Stimulated activated CD4-positive, alpha-beta T cell treated with anti-CD3 and anti-CD28 coated beads, Interleukin-2, amount 100 ng/mL, for 24 hours (primary cell): ENCODE measurements at regions not wholly inside any gene's neighbourhood (a gene's known extent, or its start where the extent isn't known, plus 50 kb on each side); places are given as distances from the start of the nearest gene placed in this dataset.
"Not testable (repeated sequence)": the region's sequence is repeated elsewhere in the genome, so short reads cannot be mapped to it uniquely, and the experiment has no call there.

Source experiments
- DNase-seq, 2 donors: peaks; one replicate each; pipeline ENCODE4 v3.0.0-alpha.2; 2020

DNA sequence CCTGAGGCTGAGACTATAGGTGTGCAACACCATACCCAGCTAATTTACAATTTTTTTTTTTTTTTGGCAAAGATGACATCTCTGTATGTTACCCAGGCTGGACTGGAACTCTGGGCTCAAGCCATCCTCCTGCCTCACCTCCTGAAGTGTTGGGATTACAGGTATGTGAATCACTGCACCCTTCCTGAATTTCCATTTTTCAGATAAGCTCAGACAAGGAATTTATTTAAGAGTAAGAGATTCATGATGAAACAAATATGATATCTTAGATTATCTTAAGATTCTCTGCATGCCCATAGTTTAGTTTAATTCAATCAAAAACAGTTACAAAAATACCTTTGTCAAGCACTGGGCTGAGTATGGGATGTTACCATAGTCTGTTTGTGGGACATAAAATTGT lies 128.4 kb upstream of the BASP1 start:
- DNase-seq, result no peak

DNA sequence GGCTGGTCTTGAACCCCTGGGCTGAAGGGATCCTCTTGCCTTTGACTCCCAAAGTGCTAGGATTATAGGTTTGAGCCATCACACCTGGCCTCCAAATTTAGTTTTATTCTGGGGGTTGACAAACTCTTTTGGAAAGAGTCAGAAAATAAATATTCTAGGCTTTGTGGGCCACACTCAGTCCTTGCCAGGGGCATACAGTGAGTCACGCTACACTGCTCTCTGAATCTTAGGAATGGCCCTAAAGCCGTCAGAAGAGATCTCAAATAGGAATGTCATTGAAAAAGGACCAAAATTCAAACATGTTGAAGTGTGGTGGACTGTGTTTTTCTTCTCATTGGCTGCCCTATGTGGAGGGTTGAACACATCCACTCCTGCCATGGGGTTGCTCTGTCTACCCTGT lies 127.7 kb upstream of the BASP1 start:
- no peak for DNase-seq

- no peak for DNase-seq
Measured at GRCh38 chr5:17090839-17091238, 126.6 kb upstream of the BASP1 start.

DNA sequence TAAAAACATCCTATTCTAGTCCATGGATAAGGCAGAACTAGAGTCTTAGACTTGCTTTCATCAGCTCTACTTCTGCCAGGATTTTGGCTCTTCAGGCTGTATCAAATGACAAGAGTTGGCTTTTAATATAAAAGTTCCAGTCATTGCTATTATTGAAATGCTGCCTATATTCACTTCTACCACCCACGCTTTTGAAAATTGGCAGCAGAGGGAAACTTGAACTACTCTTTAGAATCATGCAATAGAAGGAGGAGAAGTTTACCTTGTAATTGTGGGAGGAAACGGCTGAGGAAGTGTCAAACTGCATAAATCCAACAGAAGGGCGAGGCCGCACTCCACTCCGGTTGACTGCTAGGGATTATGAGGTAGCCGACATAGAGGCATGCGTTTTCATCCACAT lies 122.6 kb upstream of the BASP1 start:
- no peak for DNase-seq

DNA sequence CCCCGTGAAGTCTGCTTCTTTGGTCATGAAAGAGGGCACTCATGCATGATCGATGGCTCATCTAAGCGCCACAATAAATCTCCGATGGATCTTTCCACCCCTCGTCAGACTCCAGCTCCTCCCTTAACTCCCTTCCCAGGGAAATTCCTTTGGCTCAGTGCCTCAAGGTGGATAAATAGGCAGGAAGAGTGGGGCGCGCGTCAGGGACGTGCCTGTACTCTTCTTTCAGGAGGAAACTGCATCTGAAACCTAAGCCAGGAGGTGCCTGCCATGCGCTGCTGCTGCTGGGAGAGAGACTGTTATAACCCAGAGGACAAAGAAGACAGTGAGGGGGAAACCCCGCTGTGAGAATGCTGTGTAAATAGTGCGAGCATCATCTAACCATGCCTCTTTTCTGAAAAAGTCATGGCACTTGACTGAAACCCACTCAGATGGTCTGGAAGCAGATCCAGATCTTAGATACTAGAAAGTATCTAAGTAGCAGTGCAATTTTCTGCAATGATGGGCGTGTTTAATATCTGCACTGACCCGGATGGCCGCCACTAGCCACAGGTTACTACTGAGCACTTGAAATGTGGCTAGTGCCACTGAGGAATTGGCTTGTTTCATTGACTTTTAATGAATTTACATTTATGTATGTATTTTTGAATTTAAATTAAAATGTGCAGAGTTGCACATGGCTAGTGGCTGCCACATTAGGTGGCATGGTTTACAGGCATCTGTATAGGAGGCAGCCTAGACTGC lies 120.3 kb upstream of the BASP1 start:
- DNase-seq, result no peak

GRCh38 chr5:17099946-17100345 lies 117.5 kb upstream of the BASP1 start:
- no peak for DNase-seq

GRCh38 chr5:17103461-17103860 lies 114.0 kb upstream of the BASP1 start:
- no peak for DNase-seq

GRCh38 chr5:17105744-17106418 lies 111.5 kb upstream of the BASP1 start:
- DNase-seq, result no peak

GRCh38 chr5:17106521-17106920 lies 110.9 kb upstream of the BASP1 start:
- DNase-seq, result no peak

DNA sequence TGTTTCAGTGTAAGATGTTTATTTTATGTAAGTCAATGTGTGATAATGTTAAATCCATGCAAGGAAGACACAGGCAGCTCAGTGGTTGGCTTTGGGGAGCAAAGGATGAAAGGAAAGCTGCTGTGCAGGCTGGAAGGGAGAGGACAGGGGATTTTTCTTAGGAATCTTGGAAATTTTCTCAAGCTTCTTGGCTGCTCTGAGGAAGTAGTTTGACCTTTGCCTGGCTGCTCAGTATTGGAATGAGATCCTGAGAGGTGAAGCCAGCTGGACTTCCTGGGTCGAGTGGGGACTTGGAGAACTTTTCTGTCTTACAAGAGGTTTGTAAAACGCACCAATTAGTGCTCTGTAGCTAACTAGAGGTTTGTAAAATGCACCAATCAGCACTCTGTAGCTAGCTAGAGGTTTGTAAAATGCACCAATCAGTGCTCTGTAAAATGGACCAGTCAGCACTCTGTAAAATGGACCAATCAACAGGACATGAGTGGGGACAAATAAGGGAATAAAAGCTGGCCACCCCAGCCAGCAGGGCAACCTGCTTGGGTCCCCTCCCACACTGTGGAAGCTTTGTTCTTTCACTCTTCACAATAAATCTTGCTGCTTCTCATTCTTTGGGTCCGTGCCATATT lies 105.2 kb upstream of the BASP1 start:
- not testable (repeated sequence) for DNase-seq

DNA sequence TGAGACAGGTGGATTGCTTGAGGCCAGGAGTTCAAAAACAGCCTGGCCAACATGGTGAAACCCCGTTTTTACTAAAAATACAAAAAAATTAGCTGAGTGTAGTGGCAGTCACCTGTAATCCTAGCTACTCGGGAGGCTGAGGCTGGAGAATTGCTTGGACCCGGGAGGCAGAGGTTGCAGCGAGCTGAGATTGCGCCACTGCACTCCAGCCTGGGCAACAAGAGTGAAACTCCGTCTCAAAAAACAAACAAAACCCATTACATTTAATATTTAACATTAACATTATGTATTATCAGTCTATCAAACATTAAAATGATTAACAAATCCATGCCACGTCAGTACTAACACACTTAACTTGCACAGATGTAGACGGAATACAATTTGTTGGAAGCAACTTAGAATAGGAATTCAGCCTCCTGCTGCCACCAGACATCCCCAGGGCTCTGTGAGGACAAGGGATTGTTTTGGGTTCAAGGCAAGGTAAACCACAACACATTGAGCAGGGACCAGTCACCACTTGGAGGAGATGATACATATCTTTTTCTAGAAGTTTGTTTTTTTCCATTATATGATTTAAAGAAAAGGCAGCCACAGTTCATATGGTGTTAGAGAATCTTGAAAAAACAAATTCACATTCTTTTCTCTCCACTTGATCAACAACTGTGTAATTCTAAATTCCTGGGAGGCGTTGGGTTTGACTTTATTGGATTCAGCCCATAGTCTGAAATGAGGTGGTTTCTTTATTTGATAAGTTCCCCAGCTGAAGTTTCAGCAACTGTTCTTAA lies 104.1 kb upstream of the BASP1 start:
- no peak for DNase-seq

GRCh38 chr5:17114233-17114632 lies 103.2 kb upstream of the BASP1 start:
- DNase-seq, result no peak

- DNase-seq, result no peak
Measured at GRCh38 chr5:17114715-17115599, 102.5 kb upstream of the BASP1 start.

- DNase-seq, result no peak
Measured at GRCh38 chr5:17115855-17116254, 101.6 kb upstream of the BASP1 start.

- peak in 1 of 2 donors; percentile 8 for DNase-seq
Measured at GRCh38 chr5:17118631-17119030, 98.8 kb upstream of the BASP1 start.

DNA sequence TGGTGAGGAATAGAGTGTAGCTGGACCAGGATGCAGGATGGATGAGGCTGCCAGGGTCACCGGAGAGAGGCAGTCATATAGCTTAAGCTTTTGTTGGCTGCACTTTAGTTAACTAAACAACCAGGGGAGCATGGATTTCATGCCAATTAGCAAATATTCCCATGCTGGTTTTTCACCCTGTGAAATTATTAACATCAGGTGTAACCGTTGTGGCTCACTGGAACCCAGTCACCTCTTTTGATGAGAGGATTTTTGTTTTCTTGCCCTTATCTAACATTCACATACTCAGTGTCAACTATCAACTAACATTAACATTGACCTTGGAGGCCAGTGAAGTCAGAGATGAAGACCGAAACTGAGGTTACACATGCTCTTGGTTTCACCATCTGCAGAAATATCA lies 97.2 kb upstream of the BASP1 start:
- no peak for DNase-seq

DNA sequence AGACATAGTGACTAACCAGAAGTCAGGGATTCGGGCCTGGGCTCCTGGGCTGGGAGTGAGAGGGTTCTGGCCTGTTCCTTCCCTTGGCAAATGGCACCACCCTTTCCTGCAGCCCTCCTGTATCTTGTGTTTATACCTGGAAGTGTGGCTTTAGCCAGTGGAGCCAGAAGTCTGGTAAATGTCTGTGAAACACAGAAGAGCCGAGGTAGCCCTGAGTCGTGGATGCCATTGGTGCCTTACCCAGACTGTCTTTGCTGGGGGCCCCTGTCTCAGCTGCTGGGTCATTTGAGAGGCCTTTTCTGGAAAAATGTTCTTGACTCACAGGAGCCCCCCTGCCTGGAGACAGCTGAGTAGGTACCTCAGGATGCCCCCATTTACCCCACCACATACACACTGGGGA lies 95.7 kb upstream of the BASP1 start:
- no peak for DNase-seq

DNA sequence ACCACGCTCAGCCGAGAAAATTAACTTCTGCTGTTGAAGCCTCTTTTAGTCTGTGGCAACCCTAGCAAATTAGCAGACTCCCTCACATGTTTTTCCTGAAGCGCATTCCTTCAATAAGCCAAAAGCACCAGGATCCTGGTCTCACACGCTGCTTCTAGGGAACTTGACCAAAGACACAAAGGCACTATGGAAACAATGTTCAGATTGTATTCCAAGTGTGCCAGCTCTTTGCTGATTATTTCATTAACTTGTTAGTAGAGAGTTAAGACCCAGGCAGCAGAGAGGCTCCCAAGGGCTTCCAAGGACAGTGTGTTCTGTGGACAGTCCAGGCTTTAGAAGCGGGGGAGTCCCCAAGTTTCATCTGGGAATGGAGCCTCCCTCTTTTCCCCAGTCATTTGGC lies 94.4 kb upstream of the BASP1 start:
- no peak for DNase-seq

DNA sequence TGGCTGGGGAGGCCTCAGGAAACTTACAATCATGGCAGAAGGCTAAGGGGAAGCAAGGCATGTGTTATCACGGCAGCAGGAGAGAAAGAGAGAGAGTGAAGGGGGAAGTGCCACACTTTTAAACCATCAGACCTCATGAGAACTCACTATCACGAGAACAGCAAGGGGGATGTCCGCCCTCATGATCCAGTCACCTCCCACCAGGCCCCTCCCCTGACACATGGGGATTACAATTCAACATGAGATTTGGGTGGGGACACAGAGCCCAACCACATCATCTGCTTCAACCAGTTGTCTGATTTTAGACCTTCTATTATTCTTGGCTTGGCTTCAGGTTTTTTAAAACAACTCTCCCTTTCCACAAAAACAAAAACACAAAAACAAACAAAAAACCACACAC lies 93.7 kb upstream of the BASP1 start:
- DNase-seq, result not testable (repeated sequence)

DNA sequence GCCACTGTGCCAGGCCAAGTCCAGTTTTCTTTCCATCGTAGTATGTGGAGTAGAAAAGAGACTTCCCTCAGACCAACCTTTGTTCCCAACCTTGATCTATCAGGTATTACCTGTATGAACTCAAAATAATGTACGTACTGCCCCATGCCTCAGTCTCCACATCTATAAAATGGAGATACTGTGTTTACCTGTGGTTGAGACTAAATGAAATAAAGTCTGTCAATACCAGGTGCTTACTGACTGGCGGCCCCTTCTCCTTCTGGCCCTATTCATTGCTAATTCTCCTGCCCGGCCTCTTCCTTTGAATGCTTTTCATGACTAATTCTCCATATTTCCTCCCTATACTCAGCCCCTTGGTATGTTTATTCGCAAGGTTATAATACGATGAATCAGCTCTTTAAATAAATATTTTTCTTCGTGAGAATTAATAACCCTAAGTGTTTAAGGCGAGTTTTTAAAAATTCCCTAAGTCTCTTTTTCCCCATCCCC lies 89.6 kb upstream of the BASP1 start:
- no peak for DNase-seq

DNA sequence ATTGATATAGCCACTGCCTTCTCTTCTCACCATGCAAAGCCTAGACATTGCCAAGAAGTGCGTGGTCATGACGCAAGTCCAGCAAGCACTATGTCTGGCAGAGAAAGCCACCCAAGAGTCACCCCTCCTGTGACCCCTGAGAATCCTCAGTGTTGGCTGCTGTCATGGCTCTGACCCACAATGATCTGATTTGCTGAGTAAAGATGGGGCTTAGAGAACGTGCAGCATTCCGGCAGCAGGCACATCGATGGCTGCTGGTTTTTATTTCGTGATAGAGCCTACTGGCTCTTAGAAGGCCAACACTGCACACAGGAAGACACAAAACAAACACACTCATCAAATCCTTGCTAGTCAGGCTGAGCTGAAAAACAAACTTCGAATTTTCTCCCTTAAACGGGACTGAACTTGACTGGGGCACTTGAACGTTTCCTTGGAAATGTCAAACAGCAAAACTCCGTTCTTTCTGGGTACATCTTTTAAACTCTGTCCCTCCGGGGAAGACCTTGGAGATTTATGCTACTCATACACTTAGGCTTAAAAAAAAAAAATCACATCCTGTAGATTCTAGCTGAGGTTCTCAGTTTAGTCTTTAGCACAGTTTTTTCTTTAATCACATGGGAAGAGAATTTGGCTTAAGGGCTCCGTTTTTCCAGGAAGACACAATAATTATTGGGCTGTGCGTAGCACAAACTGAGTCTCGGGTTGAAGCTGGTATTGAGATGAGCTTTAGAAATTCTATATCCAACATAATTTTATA lies 88.2 kb upstream of the BASP1 start:
- no peak for DNase-seq
